Loucy (cell line): ENCODE measurements at regions not wholly inside any gene's neighbourhood (a gene's known extent, or its start where the extent isn't known, plus 50 kb on each side); places are given as distances from the start of the nearest gene placed in this dataset.
"Not testable (repeated sequence)": the region's sequence is repeated elsewhere in the genome, so short reads cannot be mapped to it uniquely, and the experiment has no call there.

ENCODE experiments used
- H2AFZ ChIP-seq: fragments of 200-600 bp; sonication (generic); 2 replicates; pipeline ENCODE4 v1.6.0; 2016; ENCODE audit warnings: antibody characterized with exemption, mild to moderate bottlenecking, low read length, moderate library complexity
- H3F3A ChIP-seq: fragments of 200-600 bp; 2 replicates; pipeline ENCODE4 v1.6.0; 2016; ENCODE audit warnings: antibody characterized with exemption, low read depth, mild to moderate bottlenecking
- H3K27me3 ChIP-seq: fragments of 200-600 bp; sonication (generic); 2 replicates; pipeline ENCODE4 v1.6.1; 2014; ENCODE audit warnings: low read length, mild to moderate bottlenecking; ENCODE audit not compliant: insufficient read depth, poor library complexity, severe bottlenecking
- H3K36me3 ChIP-seq: fragments of 200-600 bp; sonication (generic); 2 replicates; pipeline ENCODE4 v1.6.1; 2016; ENCODE audit warnings: low read length; ENCODE audit not compliant: insufficient read depth
- H3K4me1 ChIP-seq: fragments of 200-600 bp; sonication (generic); 2 replicates; pipeline ENCODE4 v1.5.1; 2014; ENCODE audit warnings: low read length, mild to moderate bottlenecking; ENCODE audit not compliant: insufficient read depth, poor library complexity, severe bottlenecking
- H3K4me2 ChIP-seq: fragments of 200-600 bp; sonication (generic); 2 replicates; pipeline ENCODE4 v1.6.0; 2014; ENCODE audit warnings: antibody characterized with exemption, low read length, low read depth, mild to moderate bottlenecking; ENCODE audit not compliant: poor library complexity, severe bottlenecking
- H3K4me3 ChIP-seq: fragments of 200-600 bp; sonication (generic); 2 replicates; pipeline ENCODE4 v1.5.1; 2014; ENCODE audit warnings: low read length, mild to moderate bottlenecking, mixed read lengths; ENCODE audit not compliant: poor library complexity, severe bottlenecking
- H3K79me2 ChIP-seq: fragments of 200-600 bp; sonication (generic); 2 replicates; pipeline ENCODE4 v1.6.1; 2014; ENCODE audit warnings: low read length; ENCODE audit not compliant: insufficient read depth
- H3K9ac ChIP-seq: fragments of 200-600 bp; sonication (generic); 2 replicates; pipeline ENCODE4 v1.6.0; 2014; ENCODE audit warnings: mild to moderate bottlenecking, low read depth, low read length, moderate library complexity; ENCODE audit not compliant: poor library complexity, severe bottlenecking
- H3K9me2 ChIP-seq: fragments of 200-600 bp; sonication (generic); replicated peaks from 2 replicates; pipeline ENCODE4 v1.6.1; 2016; ENCODE audit warnings: low read depth, low read length, mixed read lengths
- H3K9me3 ChIP-seq: fragments of 200-600 bp; sonication (generic); 2 replicates; pipeline ENCODE4 v1.6.1; 2014; ENCODE audit warnings: mild to moderate bottlenecking, antibody characterized with exemption, low read length, low read depth; ENCODE audit not compliant: insufficient read depth
- H4K20me1 ChIP-seq: fragments of 200-600 bp; sonication (generic); 2 replicates; pipeline ENCODE4 v1.6.0; 2014; ENCODE audit warnings: antibody characterized with exemption, low read length, mild to moderate bottlenecking; ENCODE audit not compliant: insufficient read depth, poor library complexity, severe bottlenecking
- CTCF ChIP-seq: fragments of 200-600 bp; sonication (generic); conservative IDR thresholded peaks from 2 replicates; pipeline ENCODE4 v1.5.1; 2014; ENCODE audit warnings: mild to moderate bottlenecking, antibody characterized with exemption, low read length
- EZH2phosphoT487 ChIP-seq: fragments of 200-600 bp; IDR thresholded peaks from 2 replicates; pipeline ENCODE4 v1.6.1; 2018; ENCODE audit warnings: antibody characterized with exemption, mild to moderate bottlenecking, moderate library complexity, borderline replicate concordance

- no peak for TF ChIP-seq EZH2phosphoT487
- TF ChIP-seq CTCF, result no peak
- Histone ChIP-seq H3K9ac (no peak overlapping the region), H3K9me3 (no peaks in the 10 kb centered on the region), H3K79me2 (no peaks in the 10 kb centered on the region), H3K4me1 (peaks cover 12% of the 10 kb centered on the region), H3K36me3 (no peaks in the 10 kb centered on the region), H3F3A (no peaks in the 10 kb centered on the region), H2AFZ (no peak overlapping the region), H3K9me2 (no peaks in the 10 kb centered on the region), H3K4me2 (no peak overlapping the region), H4K20me1 (no peaks in the 10 kb centered on the region), H3K4me3 (no peak overlapping the region), H3K27me3 (no peaks in the 10 kb centered on the region)
These were observed 236.7 kb downstream of the TENT5A start for GRCh38 chr6:81515562-81516453.

- not testable (repeated sequence) for H3K4me1 ChIP-seq, H3K36me3 ChIP-seq, H3K9ac ChIP-seq, H3K27me3 ChIP-seq, H4K20me1 ChIP-seq, H3K9me3 ChIP-seq, H3K79me2 ChIP-seq, H3K4me2 ChIP-seq, H2AFZ ChIP-seq, H3K9me2 ChIP-seq, H3F3A ChIP-seq, H3K4me3 ChIP-seq
These were observed 238.3 kb downstream of the TENT5A start for GRCh38 chr6:81514195-81514594.

- TF ChIP-seq EZH2phosphoT487, result no peak
- TF ChIP-seq CTCF, result no peak
- Histone ChIP-seq H3K9me3 (no peaks in the 10 kb centered on the region), H3K4me3 (no peak overlapping the region)
These were observed 241.1 kb downstream of the TENT5A start for GRCh38 chr6:81511423-81511822.

GRCh38 chr6:81495999-81496398 is 256.5 kb downstream of the TENT5A start:
- Histone ChIP-seq H3K4me2 (no peak overlapping the region), H3F3A (no peaks in the 10 kb centered on the region), H4K20me1 (no peaks in the 10 kb centered on the region), H3K9me3 (0 out of 2 replicates have a peak, but pooled peaks cover 5% of the 10 kb centered on the region), H3K79me2 (no peaks in the 10 kb centered on the region), H3K36me3 (no peaks in the 10 kb centered on the region), H3K4me1 (no peaks in the 10 kb centered on the region), H3K9me2 (no peaks in the 10 kb centered on the region), H2AFZ (no peak overlapping the region), H3K27me3 (no peaks in the 10 kb centered on the region), H3K9ac (no peak overlapping the region), H3K4me3 (no peak overlapping the region)
- TF ChIP-seq CTCF (no peak), EZH2phosphoT487 (no peak)

More at GRCh38 chr6:81511423-81511822, 241.1 kb downstream of the TENT5A start:
- Histone ChIP-seq H3F3A (no peaks in the 10 kb centered on the region), H3K36me3 (no peaks in the 10 kb centered on the region), H3K9ac (no peak overlapping the region), H4K20me1 (no peaks in the 10 kb centered on the region), H3K27me3 (no peaks in the 10 kb centered on the region), H3K9me2 (no peaks in the 10 kb centered on the region), H2AFZ (no peak overlapping the region), H3K79me2 (no peaks in the 10 kb centered on the region), H3K4me2 (no peak overlapping the region), H3K4me1 (no peaks in the 10 kb centered on the region)
